Esophagus (tissue), 2 donors: ENCODE measurements at regions not wholly inside any gene's neighbourhood (a gene's known extent, or its start where the extent isn't known, plus 50 kb on each side); places are given as distances from the start of the nearest gene placed in this dataset.
"Not testable (repeated sequence)": the region's sequence is repeated elsewhere in the genome, so short reads cannot be mapped to it uniquely, and the experiment has no call there.

Experiments
- H3K27ac ChIP-seq, 2 donors: one replicate each; pipeline ENCODE4 v1.5.1; 2013; ENCODE audit warnings: low read depth in 2 of 2, mild to moderate bottlenecking in 2 of 2, inconsistent platforms in 1 of 2, low read length in 1 of 2, moderate library complexity in 1 of 2
- H3K27me3 ChIP-seq, 2 donors: one replicate each; pipeline ENCODE4 v1.6.1; 2013; ENCODE audit warnings: low read length in 2 of 2, control low read depth in 1 of 2, mild to moderate bottlenecking in 1 of 2; ENCODE audit not compliant: insufficient read depth in 2 of 2, control insufficient read depth in 1 of 2
- H3K36me3 ChIP-seq, 2 donors: one replicate each; pipeline ENCODE4 v1.6.1; 2013; ENCODE audit warnings: low read length in 1 of 2; ENCODE audit not compliant: control insufficient read depth in 2 of 2, insufficient read depth in 2 of 2
- H3K4me1 ChIP-seq, 2 donors: one replicate each; pipeline ENCODE4 v1.6.1; 2013; ENCODE audit warnings: low read length in 1 of 2; ENCODE audit not compliant: control insufficient read depth in 2 of 2, insufficient read depth in 2 of 2
- H3K4me3 ChIP-seq, 2 donors: one replicate each; pipeline ENCODE4 v1.5.1; 2013; ENCODE audit warnings: low read length in 2 of 2, mild to moderate bottlenecking in 2 of 2, low read depth in 1 of 2, moderate library complexity in 1 of 2
- H3K9me3 ChIP-seq, 2 donors: one replicate each; pipeline ENCODE4 v1.6.1; 2013; ENCODE audit warnings: mild to moderate bottlenecking in 2 of 2, low read depth in 1 of 2, low read length in 1 of 2, moderate library complexity in 1 of 2; ENCODE audit not compliant: control insufficient read depth in 2 of 2, insufficient read depth in 1 of 2
- WGBS, 2 donors: extraction: QIAGEN DNeasy Blood & Tissue Kit; methylation state at CpG; one replicate each; pipeline ENCODE4 v1.1.7; 2013; 5-methylcytosine and 5-hydroxymethylcytosine counted together
- donor health status: healthy with polysubstance abuse.
- donor health status: Bipolar disorder and iron deficiency.

- WGBS, 2 donors: 92 to 96% methylated on average over 7 of the region's 7 CpGs
- no peak overlapping the region for H3K4me3 ChIP-seq
- no peak overlapping the region for H3K27ac ChIP-seq
- no peaks in the 10 kb centered on the region for H3K27me3 ChIP-seq
- H3K4me1 ChIP-seq: no peaks in the 10 kb centered on the region
- peaks cover 0 to 5% of the 10 kb centered on the region in 2 donors for H3K9me3 ChIP-seq
- H3K36me3 ChIP-seq: no peaks in the 10 kb centered on the region
Measured at GRCh38 chr10:3564346-3565002, 220.5 kb downstream of the KLF6 start.

- no peak overlapping the region for H3K4me3 ChIP-seq
- no peaks in the 10 kb centered on the region for H3K36me3 ChIP-seq
- peaks cover 0 to 5% of the 10 kb centered on the region in 2 donors for H3K9me3 ChIP-seq
- H3K27me3 ChIP-seq: no peaks in the 10 kb centered on the region
- no peak overlapping the region for H3K27ac ChIP-seq
- 79 to 89% methylated on average over 3 of the region's 3 CpGs for WGBS, 2 donors
- H3K4me1 ChIP-seq: no peaks in the 10 kb centered on the region
Measured at GRCh38 chr10:3563298-3563697, 221.7 kb downstream of the KLF6 start.

- H3K27me3 ChIP-seq, H3K36me3 ChIP-seq, H3K4me3 ChIP-seq, H3K27ac ChIP-seq, H3K9me3 ChIP-seq, H3K4me1 ChIP-seq: not testable (repeated sequence)
- 84 to 87% methylated on average over 2 of the region's 3 CpGs for WGBS, 2 donors
Measured at GRCh38 chr10:3560628-3561027, 224.4 kb downstream of the KLF6 start.

- Histone ChIP-seq H3K27me3 (no peaks in the 10 kb centered on the region), H3K4me3 (no peak overlapping the region), H3K4me1 (no peaks in the 10 kb centered on the region), H3K9me3 (no peaks in the 10 kb centered on the region), H3K36me3 (no peaks in the 10 kb centered on the region), H3K27ac (no peak overlapping the region)
- 87 to 91% methylated on average over 3 of the region's 3 CpGs for WGBS, 2 donors
Measured at GRCh38 chr10:3559527-3559926, 225.5 kb downstream of the KLF6 start.

- H3K36me3 ChIP-seq: no peaks in the 10 kb centered on the region
- WGBS, 2 donors: 93 to 96% methylated on average over 2 of the region's 2 CpGs
- H3K27me3 ChIP-seq: no peaks in the 10 kb centered on the region
- H3K9me3 ChIP-seq: no peaks in the 10 kb centered on the region
- no peaks in the 10 kb centered on the region for H3K4me1 ChIP-seq
- no peak overlapping the region for H3K27ac ChIP-seq
- no peak overlapping the region for H3K4me3 ChIP-seq
Measured at GRCh38 chr10:3559011-3559410, 226.0 kb downstream of the KLF6 start.

- not testable (repeated sequence) for H3K27me3 ChIP-seq, H3K4me3 ChIP-seq, H3K27ac ChIP-seq, H3K9me3 ChIP-seq, H3K4me1 ChIP-seq, H3K36me3 ChIP-seq
- WGBS, 2 donors: 61 to 87% methylated on average over 45 to 46 of the region's 46 CpGs
Measured at GRCh38 chr10:3556191-3557017, 228.6 kb downstream of the KLF6 start.

GRCh38 chr10:3554121-3554522 lies 230.9 kb downstream of the KLF6 start:
- Histone ChIP-seq H3K27me3 (no peaks in the 10 kb centered on the region), H3K4me3 (no peak overlapping the region)

GRCh38 chr10:3552281-3552680 lies 232.7 kb downstream of the KLF6 start:
- WGBS, 2 donors: 88 to 90% methylated on average over 9 of the region's 9 CpGs
- no peaks in the 10 kb centered on the region for H3K4me1 ChIP-seq
- H3K36me3 ChIP-seq: no peaks in the 10 kb centered on the region
- H3K9me3 ChIP-seq: no peaks in the 10 kb centered on the region
- H3K4me3 ChIP-seq: no peak overlapping the region
- H3K27me3 ChIP-seq: no peaks in the 10 kb centered on the region
- H3K27ac ChIP-seq: no peak overlapping the region

More at GRCh38 chr10:3554121-3554522, 230.9 kb downstream of the KLF6 start:
- no peaks in the 10 kb centered on the region for H3K9me3 ChIP-seq
- 63 to 66% methylated on average over 10 of the region's 10 CpGs for WGBS, 2 donors
- H3K27ac ChIP-seq: no peak overlapping the region
- no peaks in the 10 kb centered on the region for H3K36me3 ChIP-seq
- no peaks in the 10 kb centered on the region for H3K4me1 ChIP-seq

GRCh38 chr10:3551761-3552160 lies 233.2 kb downstream of the KLF6 start:
- Histone ChIP-seq H3K9me3 (no peaks in the 10 kb centered on the region), H3K36me3 (no peaks in the 10 kb centered on the region), H3K4me3 (no peak overlapping the region), H3K27ac (no peak overlapping the region), H3K27me3 (no peaks in the 10 kb centered on the region), H3K4me1 (no peaks in the 10 kb centered on the region)
- 86 to 87% methylated on average over 11 of the region's 11 CpGs for WGBS, 2 donors

GRCh38 chr10:3549118-3549517 lies 235.9 kb downstream of the KLF6 start:
- Histone ChIP-seq H3K4me1 (no peaks in the 10 kb centered on the region), H3K36me3 (no peaks in the 10 kb centered on the region), H3K27me3 (no peaks in the 10 kb centered on the region), H3K27ac (peak overlapping the region in 1 of 2 donors; percentile 19), H3K4me3 (no peak overlapping the region), H3K9me3 (no peaks in the 10 kb centered on the region)
- 67 to 72% methylated on average over 4 of the region's 4 CpGs for WGBS, 2 donors
